A673 (cell line): ENCODE measurements at regions not wholly inside any gene's neighbourhood (a gene's known extent, or its start where the extent isn't known, plus 50 kb on each side); places are given as distances from the start of the nearest gene placed in this dataset.

Experiments
- EZH2 ChIP-seq: fragments of 200-600 bp; sonication (generic); IDR thresholded peaks from 2 replicates; pipeline ENCODE4 v1.6.1; 2017; ENCODE audit warnings: borderline replicate concordance, low read depth, mild to moderate bottlenecking, mixed read lengths, antibody characterized with exemption, low read length; ENCODE audit not compliant: poor library complexity, severe bottlenecking
- TF ChIP-seq, protein P1 (sequence below): fragments of 300-800, 200-600 bp; sonication (generic); conservative IDR thresholded peaks from 2 replicates; pipeline ENCODE4 v1.5.1; 2017; ENCODE audit warnings: low read depth, mild to moderate bottlenecking, antibody characterized with exemption, low read length, moderate library complexity, mixed read lengths

- no peak for TF ChIP-seq EZH2
- TF ChIP-seq, protein P1, sequence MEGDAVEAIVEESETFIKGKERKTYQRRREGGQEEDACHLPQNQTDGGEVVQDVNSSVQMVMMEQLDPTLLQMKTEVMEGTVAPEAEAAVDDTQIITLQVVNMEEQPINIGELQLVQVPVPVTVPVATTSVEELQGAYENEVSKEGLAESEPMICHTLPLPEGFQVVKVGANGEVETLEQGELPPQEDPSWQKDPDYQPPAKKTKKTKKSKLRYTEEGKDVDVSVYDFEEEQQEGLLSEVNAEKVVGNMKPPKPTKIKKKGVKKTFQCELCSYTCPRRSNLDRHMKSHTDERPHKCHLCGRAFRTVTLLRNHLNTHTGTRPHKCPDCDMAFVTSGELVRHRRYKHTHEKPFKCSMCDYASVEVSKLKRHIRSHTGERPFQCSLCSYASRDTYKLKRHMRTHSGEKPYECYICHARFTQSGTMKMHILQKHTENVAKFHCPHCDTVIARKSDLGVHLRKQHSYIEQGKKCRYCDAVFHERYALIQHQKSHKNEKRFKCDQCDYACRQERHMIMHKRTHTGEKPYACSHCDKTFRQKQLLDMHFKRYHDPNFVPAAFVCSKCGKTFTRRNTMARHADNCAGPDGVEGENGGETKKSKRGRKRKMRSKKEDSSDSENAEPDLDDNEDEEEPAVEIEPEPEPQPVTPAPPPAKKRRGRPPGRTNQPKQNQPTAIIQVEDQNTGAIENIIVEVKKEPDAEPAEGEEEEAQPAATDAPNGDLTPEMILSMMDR: no peak
Measured at GRCh38 chr5:174427304-174427703, 297.1 kb upstream of the MSX2 start.
